ENCODE measurements at regions not wholly inside any gene's neighbourhood (a gene's known extent, or its start where the extent isn't known, plus 50 kb on each side); places are given as distances from the start of the nearest gene placed in this dataset.

DNA sequence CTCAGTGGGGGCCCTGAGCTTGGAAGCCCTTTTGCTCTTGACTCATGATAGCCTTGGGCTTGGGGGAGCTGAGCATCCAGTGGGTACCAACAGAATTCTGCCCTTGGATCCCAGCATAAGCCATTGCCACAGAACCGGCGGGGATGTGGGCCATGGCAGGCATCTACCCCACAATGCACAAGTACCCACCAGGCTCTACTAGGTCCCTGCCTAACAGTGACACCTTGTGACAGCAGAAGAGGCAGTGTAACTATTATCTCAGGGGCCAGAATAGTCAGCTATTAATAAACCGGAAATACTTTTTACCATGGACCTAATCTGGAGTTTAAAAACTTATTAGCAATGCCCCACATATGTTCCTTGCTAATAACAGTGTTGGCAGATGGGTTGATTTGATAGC is 397.2 kb downstream of the TMEM182 start:
- TF ChIP-seq, protein P1, sequence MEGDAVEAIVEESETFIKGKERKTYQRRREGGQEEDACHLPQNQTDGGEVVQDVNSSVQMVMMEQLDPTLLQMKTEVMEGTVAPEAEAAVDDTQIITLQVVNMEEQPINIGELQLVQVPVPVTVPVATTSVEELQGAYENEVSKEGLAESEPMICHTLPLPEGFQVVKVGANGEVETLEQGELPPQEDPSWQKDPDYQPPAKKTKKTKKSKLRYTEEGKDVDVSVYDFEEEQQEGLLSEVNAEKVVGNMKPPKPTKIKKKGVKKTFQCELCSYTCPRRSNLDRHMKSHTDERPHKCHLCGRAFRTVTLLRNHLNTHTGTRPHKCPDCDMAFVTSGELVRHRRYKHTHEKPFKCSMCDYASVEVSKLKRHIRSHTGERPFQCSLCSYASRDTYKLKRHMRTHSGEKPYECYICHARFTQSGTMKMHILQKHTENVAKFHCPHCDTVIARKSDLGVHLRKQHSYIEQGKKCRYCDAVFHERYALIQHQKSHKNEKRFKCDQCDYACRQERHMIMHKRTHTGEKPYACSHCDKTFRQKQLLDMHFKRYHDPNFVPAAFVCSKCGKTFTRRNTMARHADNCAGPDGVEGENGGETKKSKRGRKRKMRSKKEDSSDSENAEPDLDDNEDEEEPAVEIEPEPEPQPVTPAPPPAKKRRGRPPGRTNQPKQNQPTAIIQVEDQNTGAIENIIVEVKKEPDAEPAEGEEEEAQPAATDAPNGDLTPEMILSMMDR (optimal IDR thresholded peaks at IDR 0.05 in 1 of 3, IDR thresholded peaks at IDR 0.05 in 1 of 3, conservative IDR thresholded peaks at IDR 0.05 in 1 of 3; ENCODE audit: extremely low read depth in 1 of 3, insufficient read depth in 2 of 3, low read length in 3 of 3) = no peak
- no peak for TF ChIP-seq EZH2 (IDR thresholded peaks at IDR 0.05; ENCODE audit: low read length)
